ENCODE measurements at regions not wholly inside any gene's neighbourhood (a gene's known extent, or its start where the extent isn't known, plus 50 kb on each side); places are given as distances from the start of the nearest gene placed in this dataset.

DNA sequence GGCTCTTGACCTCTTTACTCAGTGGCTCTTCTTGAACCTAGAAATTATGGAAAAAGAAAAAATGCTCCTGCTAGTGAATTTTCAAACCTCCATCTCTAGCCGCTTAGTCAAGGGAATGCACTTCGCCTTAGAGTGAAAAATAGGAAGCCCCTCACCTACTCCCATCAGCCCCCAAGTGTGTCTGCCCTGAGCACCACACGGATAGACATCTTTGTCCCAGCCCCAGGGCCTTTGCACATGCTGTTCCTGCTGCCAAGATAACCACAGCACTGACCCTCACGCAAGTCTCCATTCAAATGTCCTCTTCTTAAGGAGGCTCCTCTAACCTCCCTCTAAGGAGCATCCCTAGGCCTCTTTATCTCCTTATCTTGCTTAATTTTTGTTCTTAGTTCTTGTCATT, 59.6 kb downstream of the FBXO2 start:
- TF ChIP-seq, protein P1, sequence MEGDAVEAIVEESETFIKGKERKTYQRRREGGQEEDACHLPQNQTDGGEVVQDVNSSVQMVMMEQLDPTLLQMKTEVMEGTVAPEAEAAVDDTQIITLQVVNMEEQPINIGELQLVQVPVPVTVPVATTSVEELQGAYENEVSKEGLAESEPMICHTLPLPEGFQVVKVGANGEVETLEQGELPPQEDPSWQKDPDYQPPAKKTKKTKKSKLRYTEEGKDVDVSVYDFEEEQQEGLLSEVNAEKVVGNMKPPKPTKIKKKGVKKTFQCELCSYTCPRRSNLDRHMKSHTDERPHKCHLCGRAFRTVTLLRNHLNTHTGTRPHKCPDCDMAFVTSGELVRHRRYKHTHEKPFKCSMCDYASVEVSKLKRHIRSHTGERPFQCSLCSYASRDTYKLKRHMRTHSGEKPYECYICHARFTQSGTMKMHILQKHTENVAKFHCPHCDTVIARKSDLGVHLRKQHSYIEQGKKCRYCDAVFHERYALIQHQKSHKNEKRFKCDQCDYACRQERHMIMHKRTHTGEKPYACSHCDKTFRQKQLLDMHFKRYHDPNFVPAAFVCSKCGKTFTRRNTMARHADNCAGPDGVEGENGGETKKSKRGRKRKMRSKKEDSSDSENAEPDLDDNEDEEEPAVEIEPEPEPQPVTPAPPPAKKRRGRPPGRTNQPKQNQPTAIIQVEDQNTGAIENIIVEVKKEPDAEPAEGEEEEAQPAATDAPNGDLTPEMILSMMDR (IDR thresholded peaks at IDR 0.05), result no peak
- TF ChIP-seq POLR2A (IDR thresholded peaks at IDR 0.05; ENCODE audit: low read depth) (no peak), EP300 (IDR thresholded peaks at IDR 0.05) (no peak)

Data from esophagus muscularis mucosa (tissue), 4 donors.